ENCODE measurements at regions not wholly inside any gene's neighbourhood (a gene's known extent, or its start where the extent isn't known, plus 50 kb on each side); places are given as distances from the start of the nearest gene placed in this dataset.

DNA sequence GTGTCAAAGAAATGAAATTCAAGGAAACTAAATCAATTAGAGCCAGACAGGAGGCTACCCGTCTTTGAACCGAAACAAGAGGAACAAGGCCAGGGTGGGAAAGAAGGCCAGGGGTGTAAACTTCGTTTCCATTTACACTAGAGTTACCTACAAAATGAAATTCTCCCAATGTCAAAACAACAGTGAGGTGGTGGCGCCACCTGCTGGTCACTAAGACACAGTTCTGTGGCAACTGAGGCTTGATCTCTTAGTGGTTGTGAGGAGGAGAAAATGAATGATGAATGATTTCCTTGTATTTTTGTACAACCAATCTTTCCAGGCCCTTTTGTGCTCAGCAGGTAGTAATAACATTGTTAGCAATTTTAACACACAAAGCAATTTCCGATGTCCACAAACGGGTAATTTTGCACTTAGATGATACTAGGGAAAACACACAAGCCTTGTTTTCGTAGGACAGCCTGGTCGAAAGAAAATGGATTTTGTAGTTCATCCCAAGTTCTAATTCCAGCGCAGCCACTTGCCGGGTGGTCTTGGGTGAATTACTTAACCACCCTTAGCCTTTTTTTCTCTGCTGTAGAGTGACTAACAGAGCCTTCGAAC, 54.8 kb upstream of the SOD1 start (continued):
- TF ChIP-seq RAD21 (CRISPR knock-in tag; conservative IDR thresholded peaks at IDR 0.05 in 1 of 2, IDR thresholded peaks at IDR 0.05 in 1 of 2) (peak; percentile 73 to 93), CHD1 (IDR thresholded peaks at IDR 0.05; ENCODE audit: low read length) (no peak), FOXP4 (CRISPR knock-in tag; IDR thresholded peaks at IDR 0.05; ENCODE audit: borderline replicate concordance) (no peak), SREBF2 (CRISPR knock-in tag; IDR thresholded peaks at IDR 0.05) (no peak), SMC3 (conservative IDR thresholded peaks at IDR 0.05; ENCODE audit: insufficient read depth, low read depth, low read length) (peak; percentile 83), CSDE1 (IDR thresholded peaks at IDR 0.05) (no peak), ARID2 (IDR thresholded peaks at IDR 0.05) (0 out of 2 replicates have a peak, but pooled peaks have one; percentile 43), ZNF311 (CRISPR knock-in tag; IDR thresholded peaks at IDR 0.05) (no peak), MAFG (tag; conservative IDR thresholded peaks at IDR 0.05) (no peak), ZNF77 (CRISPR knock-in tag; IDR thresholded peaks at IDR 0.05) (no peak), ZNF277 (CRISPR knock-in tag; IDR thresholded peaks at IDR 0.05; ENCODE audit: borderline replicate concordance) (no peak), POLR2AphosphoS5 (IDR thresholded peaks at IDR 0.05; ENCODE audit: control insufficient read depth, insufficient read depth, low read depth, low read length) (no peak), RBM34 (IDR thresholded peaks at IDR 0.05; ENCODE audit: borderline replicate concordance, insufficient read depth, low read length) (no peak), PRPF4 (IDR thresholded peaks at IDR 0.05; ENCODE audit: insufficient read depth, low read depth, low read length, poor library complexity, severe bottlenecking) (no peak), ZBTB1 (CRISPR knock-in tag; IDR thresholded peaks at IDR 0.05; ENCODE audit: borderline replicate concordance, low read depth) (no peak)
- TF ChIP-seq, protein P1, sequence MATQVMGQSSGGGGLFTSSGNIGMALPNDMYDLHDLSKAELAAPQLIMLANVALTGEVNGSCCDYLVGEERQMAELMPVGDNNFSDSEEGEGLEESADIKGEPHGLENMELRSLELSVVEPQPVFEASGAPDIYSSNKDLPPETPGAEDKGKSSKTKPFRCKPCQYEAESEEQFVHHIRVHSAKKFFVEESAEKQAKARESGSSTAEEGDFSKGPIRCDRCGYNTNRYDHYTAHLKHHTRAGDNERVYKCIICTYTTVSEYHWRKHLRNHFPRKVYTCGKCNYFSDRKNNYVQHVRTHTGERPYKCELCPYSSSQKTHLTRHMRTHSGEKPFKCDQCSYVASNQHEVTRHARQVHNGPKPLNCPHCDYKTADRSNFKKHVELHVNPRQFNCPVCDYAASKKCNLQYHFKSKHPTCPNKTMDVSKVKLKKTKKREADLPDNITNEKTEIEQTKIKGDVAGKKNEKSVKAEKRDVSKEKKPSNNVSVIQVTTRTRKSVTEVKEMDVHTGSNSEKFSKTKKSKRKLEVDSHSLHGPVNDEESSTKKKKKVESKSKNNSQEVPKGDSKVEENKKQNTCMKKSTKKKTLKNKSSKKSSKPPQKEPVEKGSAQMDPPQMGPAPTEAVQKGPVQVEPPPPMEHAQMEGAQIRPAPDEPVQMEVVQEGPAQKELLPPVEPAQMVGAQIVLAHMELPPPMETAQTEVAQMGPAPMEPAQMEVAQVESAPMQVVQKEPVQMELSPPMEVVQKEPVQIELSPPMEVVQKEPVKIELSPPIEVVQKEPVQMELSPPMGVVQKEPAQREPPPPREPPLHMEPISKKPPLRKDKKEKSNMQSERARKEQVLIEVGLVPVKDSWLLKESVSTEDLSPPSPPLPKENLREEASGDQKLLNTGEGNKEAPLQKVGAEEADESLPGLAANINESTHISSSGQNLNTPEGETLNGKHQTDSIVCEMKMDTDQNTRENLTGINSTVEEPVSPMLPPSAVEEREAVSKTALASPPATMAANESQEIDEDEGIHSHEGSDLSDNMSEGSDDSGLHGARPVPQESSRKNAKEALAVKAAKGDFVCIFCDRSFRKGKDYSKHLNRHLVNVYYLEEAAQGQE (IDR thresholded peaks at IDR 0.05; ENCODE audit: borderline replicate concordance), result peak; percentile 78
- TF ChIP-seq, protein P1 (CRISPR knock-in tag; IDR thresholded peaks at IDR 0.05; ENCODE audit: low read depth), result no peak
